Testis (tissue), 2 donors: ENCODE measurements at regions not wholly inside any gene's neighbourhood (a gene's known extent, or its start where the extent isn't known, plus 50 kb on each side); places are given as distances from the start of the nearest gene placed in this dataset.

Experiments
- DNase-seq: peaks from one replicate; pipeline ENCODE4 v3.0.0-alpha.2; 2019
- H3K27ac ChIP-seq, 2 donors: fragments of 200-600 bp; sonication (generic); one replicate each; pipeline ENCODE4 v1.5.1; 2019
- H3K27me3 ChIP-seq: fragments of 200-600 bp; sonication (generic); one replicate; pipeline ENCODE4 v1.5.1; 2019
- H3K36me3 ChIP-seq: fragments of 200-600 bp; sonication (generic); one replicate; pipeline ENCODE4 v1.5.1; 2017; ENCODE audit warnings: low read depth; ENCODE audit errors: missing control alignments
- H3K4me1 ChIP-seq: fragments of 200-600 bp; sonication (generic); one replicate; pipeline ENCODE4 v1.5.1; 2019
- H3K4me3 ChIP-seq, 2 donors: fragments of 200-600 bp; sonication (generic); one replicate each; pipeline ENCODE4 v1.5.1; 2017 to 2019
- H3K9me3 ChIP-seq: fragments of 200-600 bp; sonication (generic); one replicate; pipeline ENCODE4 v1.5.1; 2017
- POLR2A ChIP-seq: fragments of 450-650 bp; IDR thresholded peaks from one replicate; pipeline ENCODE4 v1.6.1; 2017; ENCODE audit warnings: antibody characterized with exemption, mild to moderate bottlenecking, moderate library complexity
- WGBS, 2 donors: methylation state at CpG; one replicate each; pipeline ENCODE4 v1.1.5; 2018; 5-methylcytosine and 5-hydroxymethylcytosine counted together
- intact Hi-C: fragments of 100-400 bp; cut with DNase I; formaldehyde crosslinking; loops from one replicate; pipeline ENCODE4 v1.15.1; 2023; ENCODE audit warnings: low total_unique reads
- TF ChIP-seq, protein P1 (sequence below), 3 experiments: fragments of 450-650 bp in 2 of 3; fragments of 200-600 bp in 1 of 3; sonication (generic) in 1 of 3; IDR thresholded peaks; one replicate each; pipeline ENCODE4 v1.5.1; 2016 to 2019; ENCODE audit warnings: antibody characterized with exemption in 3 of 3, mild to moderate bottlenecking in 2 of 3, moderate library complexity in 1 of 3

DNA sequence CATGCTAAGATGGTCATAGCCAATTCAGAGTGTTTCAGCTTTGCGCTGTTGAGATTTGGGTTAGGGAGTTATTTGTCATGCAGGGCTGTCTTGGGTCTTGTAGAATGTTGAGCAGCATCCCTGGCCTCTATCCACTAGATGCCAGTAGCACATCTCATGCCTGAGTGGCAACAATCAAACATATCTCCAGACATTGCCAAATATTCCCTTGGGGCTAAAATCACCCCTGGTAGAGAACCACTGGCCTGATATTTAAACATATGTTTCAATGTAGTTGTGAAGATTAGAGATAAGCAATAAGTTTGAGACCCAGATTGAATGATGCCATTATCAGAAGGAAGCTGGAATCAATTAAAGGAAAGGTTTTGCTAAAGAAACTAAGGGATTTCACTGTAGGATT, 463.3 kb downstream of the DOK5 start:
- Histone ChIP-seq H3K4me3 (no peak overlapping the region), H3K9me3 (no peaks in the 10 kb centered on the region), H3K4me1 (no peaks in the 10 kb centered on the region), H3K27me3 (no peaks in the 10 kb centered on the region), H3K36me3 (no peaks in the 10 kb centered on the region), H3K27ac (no peak overlapping the region)
- no peak for TF ChIP-seq POLR2A
- TF ChIP-seq, protein P1, sequence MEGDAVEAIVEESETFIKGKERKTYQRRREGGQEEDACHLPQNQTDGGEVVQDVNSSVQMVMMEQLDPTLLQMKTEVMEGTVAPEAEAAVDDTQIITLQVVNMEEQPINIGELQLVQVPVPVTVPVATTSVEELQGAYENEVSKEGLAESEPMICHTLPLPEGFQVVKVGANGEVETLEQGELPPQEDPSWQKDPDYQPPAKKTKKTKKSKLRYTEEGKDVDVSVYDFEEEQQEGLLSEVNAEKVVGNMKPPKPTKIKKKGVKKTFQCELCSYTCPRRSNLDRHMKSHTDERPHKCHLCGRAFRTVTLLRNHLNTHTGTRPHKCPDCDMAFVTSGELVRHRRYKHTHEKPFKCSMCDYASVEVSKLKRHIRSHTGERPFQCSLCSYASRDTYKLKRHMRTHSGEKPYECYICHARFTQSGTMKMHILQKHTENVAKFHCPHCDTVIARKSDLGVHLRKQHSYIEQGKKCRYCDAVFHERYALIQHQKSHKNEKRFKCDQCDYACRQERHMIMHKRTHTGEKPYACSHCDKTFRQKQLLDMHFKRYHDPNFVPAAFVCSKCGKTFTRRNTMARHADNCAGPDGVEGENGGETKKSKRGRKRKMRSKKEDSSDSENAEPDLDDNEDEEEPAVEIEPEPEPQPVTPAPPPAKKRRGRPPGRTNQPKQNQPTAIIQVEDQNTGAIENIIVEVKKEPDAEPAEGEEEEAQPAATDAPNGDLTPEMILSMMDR (IDR thresholded peaks at IDR 0.05): no peak
- intact Hi-C loops: no loop called here
- DNase-seq: no peak
- WGBS, 2 donors: 94% methylated on average over 1 of the region's 1 CpG

DNA sequence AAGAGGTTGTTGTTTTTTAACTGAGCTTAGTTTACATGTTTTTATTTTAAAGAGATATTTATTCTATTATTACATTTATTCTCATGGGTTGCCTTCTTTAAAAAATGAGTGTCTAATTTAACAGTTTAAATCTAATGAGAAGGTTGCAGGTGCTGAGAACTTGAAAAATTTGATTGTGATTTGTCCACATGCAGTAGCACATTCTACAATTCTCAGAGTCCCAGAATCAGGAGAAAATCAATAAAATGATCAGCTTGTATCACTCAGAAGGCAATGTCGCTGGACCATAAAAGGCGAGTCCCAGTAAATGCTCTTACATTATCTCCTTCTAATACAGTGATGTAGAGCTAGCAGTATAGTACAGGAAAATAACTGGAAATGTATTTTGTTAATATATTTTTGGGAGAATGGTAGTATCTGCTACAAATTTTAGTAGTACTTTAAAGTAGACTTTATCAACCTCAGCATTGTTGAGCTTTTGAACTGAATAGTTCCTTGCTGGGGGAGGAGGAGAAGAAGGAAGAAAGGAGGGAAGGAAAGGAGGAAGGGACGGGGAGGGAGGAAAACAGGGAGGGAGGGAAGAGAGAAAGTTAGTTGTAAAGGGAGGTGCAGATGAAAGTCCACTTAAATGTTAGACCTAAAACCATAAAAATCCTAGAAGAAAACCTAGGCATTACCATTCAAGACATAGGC, 458.0 kb downstream of the DOK5 start:
- Histone ChIP-seq H3K27ac (no peak overlapping the region), H3K9me3 (no peaks in the 10 kb centered on the region), H3K4me1 (no peaks in the 10 kb centered on the region), H3K27me3 (no peaks in the 10 kb centered on the region), H3K4me3 (no peak overlapping the region), H3K36me3 (no peaks in the 10 kb centered on the region)
- intact Hi-C loops: no loop called here
- no peak for TF ChIP-seq POLR2A
- TF ChIP-seq, protein P1 (IDR thresholded peaks at IDR 0.05): no peak
- WGBS, 2 donors: 92 to 93% methylated on average over 3 of the region's 3 CpGs
- DNase-seq: no peak

DNA sequence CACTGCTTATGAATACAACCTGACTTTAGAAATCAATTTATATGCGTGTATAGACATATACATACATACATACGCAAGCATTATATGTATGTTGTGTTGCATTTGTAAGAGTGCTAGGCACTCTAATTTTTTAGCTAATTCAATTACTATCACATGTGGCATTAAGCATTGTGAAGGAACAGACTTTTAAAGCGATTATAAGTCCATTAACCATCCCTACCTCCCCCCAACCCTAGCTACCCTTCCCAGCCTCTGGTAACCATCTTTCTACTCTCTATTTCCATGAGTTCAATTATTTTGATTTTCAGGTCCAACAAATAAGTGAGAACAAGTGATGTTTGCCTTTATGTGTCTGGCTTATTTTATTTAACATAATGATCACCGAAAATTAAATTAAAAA, 453.8 kb downstream of the DOK5 start:
- Histone ChIP-seq H3K4me1 (no peaks in the 10 kb centered on the region), H3K27ac (no peak overlapping the region), H3K9me3 (no peaks in the 10 kb centered on the region), H3K27me3 (no peaks in the 10 kb centered on the region), H3K36me3 (no peaks in the 10 kb centered on the region), H3K4me3 (no peak overlapping the region)
- intact Hi-C loops: no loop called here
- 73 to 92% methylated on average over 4 of the region's 4 CpGs for WGBS, 2 donors
- DNase-seq: no peak
- TF ChIP-seq POLR2A: no peak
- TF ChIP-seq, protein P1 (IDR thresholded peaks at IDR 0.05): no peak

DNA sequence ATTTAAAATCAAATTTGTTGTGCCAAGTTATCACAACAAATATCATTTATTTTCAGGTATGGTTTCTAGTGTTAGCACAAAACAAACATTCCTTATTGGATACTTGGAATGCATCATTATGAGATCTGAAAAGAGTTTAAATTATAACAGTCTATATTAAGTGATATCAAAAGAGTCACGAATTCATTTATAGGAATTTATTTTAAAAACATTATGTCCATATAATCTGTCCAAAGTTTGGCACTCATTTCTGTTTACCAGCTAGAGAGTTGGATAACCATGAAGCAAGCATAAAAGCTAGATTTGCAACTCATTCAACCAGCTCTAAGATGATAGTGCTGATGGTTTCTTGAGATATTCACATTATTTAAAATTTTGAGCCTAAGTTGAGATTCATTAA, 453.2 kb downstream of the DOK5 start:
- Histone ChIP-seq H3K27me3 (no peaks in the 10 kb centered on the region), H3K4me1 (no peaks in the 10 kb centered on the region), H3K27ac (no peak overlapping the region), H3K4me3 (no peak overlapping the region), H3K9me3 (no peaks in the 10 kb centered on the region), H3K36me3 (no peaks in the 10 kb centered on the region)
- WGBS, 2 donors: 76% methylated on average over 1 of the region's 1 CpG
- no peak for DNase-seq
- intact Hi-C loops: no loop called here
- TF ChIP-seq, protein P1 (IDR thresholded peaks at IDR 0.05): no peak
- no peak for TF ChIP-seq POLR2A

DNA sequence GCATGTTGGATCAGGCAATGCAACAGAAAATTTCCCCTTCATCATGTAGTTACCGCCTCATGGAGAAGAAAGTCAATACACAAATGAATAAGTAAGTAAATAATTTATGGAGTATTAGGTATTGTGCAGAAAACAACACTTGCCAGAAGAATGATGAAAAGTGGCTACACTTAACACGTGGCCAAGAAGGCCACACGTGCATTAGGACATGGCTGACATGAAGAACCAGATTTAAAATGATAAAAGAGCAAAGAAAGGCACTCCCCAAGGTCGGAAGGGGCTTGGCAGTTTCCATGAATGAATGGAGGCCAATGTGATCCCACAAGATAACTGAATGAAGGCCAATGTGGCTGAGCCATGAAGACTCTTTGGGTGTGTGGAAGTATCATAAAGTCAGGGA, 447.2 kb downstream of the DOK5 start:
- H3K27me3 ChIP-seq: no peaks in the 10 kb centered on the region
- H3K9me3 ChIP-seq: no peaks in the 10 kb centered on the region
- no peak overlapping the region for H3K4me3 ChIP-seq
- WGBS, 2 donors: 62 to 76% methylated on average over 4 of the region's 4 CpGs
- H3K36me3 ChIP-seq: no peaks in the 10 kb centered on the region
- H3K27ac ChIP-seq: no peak overlapping the region
- H3K4me1 ChIP-seq: no peaks in the 10 kb centered on the region
- TF ChIP-seq, protein P1 (IDR thresholded peaks at IDR 0.05): no peak
- no peak for TF ChIP-seq POLR2A
- DNase-seq: no peak
- intact Hi-C loops: no loop called here
